HUES6 (cell line): ENCODE measurements at regions not wholly inside any gene's neighbourhood (a gene's known extent, or its start where the extent isn't known, plus 50 kb on each side); places are given as distances from the start of the nearest gene placed in this dataset.
"Not testable (repeated sequence)": the region's sequence is repeated elsewhere in the genome, so short reads cannot be mapped to it uniquely, and the experiment has no call there.

ENCODE experiments used
- H3K27ac ChIP-seq: 2 replicates; pipeline ENCODE4 v1.7.0; 2013; ENCODE audit warnings: low read depth, mild to moderate bottlenecking, low read length, inconsistent platforms
- H3K27me3 ChIP-seq: 2 replicates; pipeline ENCODE4 v1.6.1; 2013; ENCODE audit warnings: low read length; ENCODE audit not compliant: control insufficient read depth, insufficient read depth
- H3K36me3 ChIP-seq: 2 replicates; pipeline ENCODE4 v1.6.1; 2013; ENCODE audit warnings: low read length; ENCODE audit not compliant: control insufficient read depth, insufficient read depth
- H3K4me1 ChIP-seq: 2 replicates; pipeline ENCODE4 v1.6.1; 2013; ENCODE audit warnings: low read length; ENCODE audit not compliant: control insufficient read depth, insufficient read depth
- H3K4me3 ChIP-seq: 2 replicates; pipeline ENCODE4 v1.5.1; 2013; ENCODE audit warnings: low read depth, low read length
- H3K9ac ChIP-seq: one replicate; pipeline ENCODE4 v1.6.1; 2013; ENCODE audit warnings: mild to moderate bottlenecking, low read length
- H3K9me3 ChIP-seq: 2 replicates; pipeline ENCODE4 v1.6.1; 2013; ENCODE audit warnings: low read depth, low read length; ENCODE audit not compliant: control insufficient read depth, insufficient read depth

DNA sequence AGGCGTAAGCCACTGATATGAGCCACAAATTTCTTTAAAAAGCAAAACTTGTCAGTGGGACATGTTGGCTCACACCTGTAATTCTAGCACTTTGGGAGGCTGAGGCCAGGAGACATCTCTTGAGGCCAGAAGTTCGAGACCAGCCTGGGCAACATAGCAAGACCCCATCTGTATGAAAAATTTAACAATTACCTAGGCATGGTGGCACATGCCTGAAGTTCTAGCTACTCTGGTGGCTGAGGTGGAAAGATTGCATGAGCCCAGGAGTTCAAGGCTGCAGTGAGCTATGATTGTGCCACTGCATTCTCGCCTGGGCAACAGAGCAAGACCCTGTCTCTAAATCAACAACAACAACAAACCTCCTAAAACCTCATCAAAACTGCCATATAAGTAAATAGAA is 147.6 kb upstream of the BARHL2 start:
- H3K9ac ChIP-seq = no peak overlapping the region
- no peaks in the 10 kb centered on the region for H3K27me3 ChIP-seq
- no peak overlapping the region for H3K4me3 ChIP-seq
- H3K27ac ChIP-seq = no peak overlapping the region
- no peaks in the 10 kb centered on the region for H3K4me1 ChIP-seq
- H3K9me3 ChIP-seq = peaks cover 10% of the 10 kb centered on the region
- no peaks in the 10 kb centered on the region for H3K36me3 ChIP-seq

DNA sequence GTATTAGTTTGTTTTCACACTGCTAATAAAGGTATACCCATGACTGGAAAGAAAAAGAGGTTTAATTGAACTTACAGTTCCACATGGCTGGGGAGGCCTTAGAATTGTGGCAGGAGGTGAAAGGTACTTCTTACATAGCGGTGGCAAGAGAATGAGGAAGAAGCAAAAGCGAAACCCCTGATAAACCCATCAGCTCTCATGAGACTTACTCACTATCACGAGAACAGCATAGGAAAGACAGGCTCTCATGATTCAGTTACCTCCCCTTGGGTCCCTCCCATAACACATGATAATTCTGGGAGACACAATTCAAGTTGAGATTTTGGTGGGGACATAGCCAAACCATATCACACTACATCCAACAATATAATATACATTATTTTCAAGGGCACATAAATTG is 145.7 kb upstream of the BARHL2 start:
- no peak overlapping the region for H3K9ac ChIP-seq
- no peak overlapping the region for H3K27ac ChIP-seq
- H3K4me3 ChIP-seq = no peak overlapping the region

DNA sequence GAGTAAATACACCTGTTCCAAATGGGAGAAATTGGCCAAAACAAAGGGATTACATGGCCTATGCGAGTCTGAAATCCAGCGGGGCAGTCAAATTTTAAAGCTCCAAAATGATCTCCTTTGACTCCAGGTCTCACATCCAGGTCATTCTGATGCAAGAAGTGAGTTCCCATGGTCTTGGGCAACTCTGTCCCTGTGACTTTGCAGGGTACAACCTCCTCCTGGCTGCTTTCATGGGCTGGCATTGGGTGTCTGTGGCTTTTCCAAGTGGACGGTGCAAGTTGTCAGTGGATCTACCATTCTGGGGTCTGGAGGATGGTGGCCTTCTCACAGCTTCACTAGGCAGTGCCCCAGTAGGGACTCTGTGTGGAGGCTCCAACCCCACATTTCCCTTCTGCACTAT is 144.3 kb upstream of the BARHL2 start:
- H3K36me3 ChIP-seq, H3K27me3 ChIP-seq, H3K4me1 ChIP-seq, H3K27ac ChIP-seq, H3K4me3 ChIP-seq, H3K9ac ChIP-seq: not testable (repeated sequence)
- H3K9me3 ChIP-seq = peaks cover 10% of the 10 kb centered on the region

More for the DNA sequence above, 145.7 kb upstream of the BARHL2 start:
- Histone ChIP-seq H3K9me3 (peaks cover 10% of the 10 kb centered on the region), H3K4me1 (no peaks in the 10 kb centered on the region), H3K27me3 (no peaks in the 10 kb centered on the region), H3K36me3 (no peaks in the 10 kb centered on the region)

DNA sequence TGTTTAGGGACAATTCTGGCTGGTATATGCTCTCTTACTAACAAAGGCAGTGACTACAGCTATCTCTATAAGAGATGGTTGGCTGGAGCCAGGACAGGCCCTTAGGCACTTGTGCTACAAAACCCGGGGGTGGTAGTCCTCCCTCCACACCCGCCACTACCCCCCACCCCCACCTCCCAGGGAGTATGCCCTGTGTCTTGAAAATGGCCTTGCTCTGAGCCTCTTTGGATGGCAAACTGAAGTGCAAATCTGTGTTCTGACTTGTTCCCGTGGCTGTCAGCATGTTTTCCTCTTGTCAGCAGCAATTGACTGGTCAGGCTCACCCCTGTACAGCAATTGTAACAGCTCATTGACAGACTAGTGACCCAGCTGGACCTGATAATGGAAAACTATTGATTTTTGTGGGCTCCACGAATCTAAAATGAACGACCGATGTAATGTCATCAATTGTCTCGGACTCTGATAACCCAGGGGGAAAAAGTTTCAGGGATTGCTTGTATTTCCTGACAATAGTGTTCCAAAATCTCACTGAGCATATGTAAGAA is 139.4 kb upstream of the BARHL2 start:
- peaks cover 16% of the 10 kb centered on the region for H3K27me3 ChIP-seq
- no peak overlapping the region for H3K9ac ChIP-seq
- no peak overlapping the region for H3K27ac ChIP-seq
- 0 out of 2 replicates have a peak, but pooled peaks cover 3% of the 10 kb centered on the region for H3K4me1 ChIP-seq
- peaks cover 5% of the 10 kb centered on the region for H3K9me3 ChIP-seq
- no peak overlapping the region for H3K4me3 ChIP-seq
- H3K36me3 ChIP-seq = no peaks in the 10 kb centered on the region

DNA sequence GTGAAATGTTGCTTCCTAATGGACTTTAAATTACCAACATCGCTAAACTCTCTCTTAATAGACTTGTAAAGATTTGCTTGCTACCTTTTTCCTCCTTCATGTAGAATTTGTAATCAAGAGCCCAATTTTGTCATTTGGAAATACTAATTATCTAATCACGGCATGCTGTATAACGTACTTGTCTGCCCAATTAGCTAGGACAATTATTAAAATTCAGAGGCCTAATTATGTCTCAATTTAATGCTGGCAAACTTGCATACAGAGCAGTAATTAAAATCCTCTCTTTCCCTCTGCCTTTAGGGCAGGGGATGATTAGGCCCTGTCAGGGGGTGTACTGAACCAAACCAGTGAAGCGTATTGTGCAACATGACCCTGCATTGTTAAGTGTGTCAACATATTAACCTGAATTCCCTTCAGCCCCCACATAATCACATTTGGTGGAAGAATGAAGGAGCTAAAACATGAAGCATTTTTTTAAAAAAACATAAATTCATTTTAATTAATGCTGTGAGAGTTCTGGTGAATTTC is 137.4 kb upstream of the BARHL2 start:
- H3K9ac ChIP-seq = no peak overlapping the region

DNA sequence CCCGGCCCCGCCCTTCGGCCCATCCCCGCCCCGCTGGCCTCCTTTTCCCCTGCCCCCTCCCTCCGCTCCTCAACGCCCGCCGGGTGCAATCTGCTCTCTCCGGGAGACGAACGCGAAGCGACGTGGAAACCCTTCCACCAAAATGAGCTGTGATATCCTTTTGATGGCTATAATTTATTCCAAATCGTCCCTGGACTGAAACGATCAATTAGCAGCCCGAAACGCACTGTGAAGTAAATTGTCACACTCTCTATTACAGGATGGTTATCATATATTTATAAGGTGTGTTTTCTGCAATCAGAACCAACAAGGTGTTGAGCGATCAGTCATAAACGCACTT is 134.6 kb upstream of the BARHL2 start:
- no peak overlapping the region for H3K9ac ChIP-seq
- H3K9me3 ChIP-seq = no peaks in the 10 kb centered on the region
- H3K27ac ChIP-seq = no peak overlapping the region
- peak overlapping the region; percentile 55 for H3K4me3 ChIP-seq
- H3K36me3 ChIP-seq = no peaks in the 10 kb centered on the region
- 0 out of 2 replicates have a peak, but pooled peaks cover 3% of the 10 kb centered on the region for H3K4me1 ChIP-seq
- H3K27me3 ChIP-seq = peaks cover 43% of the 10 kb centered on the region

More for the DNA sequence above, 137.4 kb upstream of the BARHL2 start:
- no peaks in the 10 kb centered on the region for H3K36me3 ChIP-seq
- no peaks in the 10 kb centered on the region for H3K9me3 ChIP-seq
- no peak overlapping the region for H3K4me3 ChIP-seq
- H3K27ac ChIP-seq = no peak overlapping the region
- H3K27me3 ChIP-seq = peaks cover 35% of the 10 kb centered on the region
- 0 out of 2 replicates have a peak, but pooled peaks cover 3% of the 10 kb centered on the region for H3K4me1 ChIP-seq

DNA sequence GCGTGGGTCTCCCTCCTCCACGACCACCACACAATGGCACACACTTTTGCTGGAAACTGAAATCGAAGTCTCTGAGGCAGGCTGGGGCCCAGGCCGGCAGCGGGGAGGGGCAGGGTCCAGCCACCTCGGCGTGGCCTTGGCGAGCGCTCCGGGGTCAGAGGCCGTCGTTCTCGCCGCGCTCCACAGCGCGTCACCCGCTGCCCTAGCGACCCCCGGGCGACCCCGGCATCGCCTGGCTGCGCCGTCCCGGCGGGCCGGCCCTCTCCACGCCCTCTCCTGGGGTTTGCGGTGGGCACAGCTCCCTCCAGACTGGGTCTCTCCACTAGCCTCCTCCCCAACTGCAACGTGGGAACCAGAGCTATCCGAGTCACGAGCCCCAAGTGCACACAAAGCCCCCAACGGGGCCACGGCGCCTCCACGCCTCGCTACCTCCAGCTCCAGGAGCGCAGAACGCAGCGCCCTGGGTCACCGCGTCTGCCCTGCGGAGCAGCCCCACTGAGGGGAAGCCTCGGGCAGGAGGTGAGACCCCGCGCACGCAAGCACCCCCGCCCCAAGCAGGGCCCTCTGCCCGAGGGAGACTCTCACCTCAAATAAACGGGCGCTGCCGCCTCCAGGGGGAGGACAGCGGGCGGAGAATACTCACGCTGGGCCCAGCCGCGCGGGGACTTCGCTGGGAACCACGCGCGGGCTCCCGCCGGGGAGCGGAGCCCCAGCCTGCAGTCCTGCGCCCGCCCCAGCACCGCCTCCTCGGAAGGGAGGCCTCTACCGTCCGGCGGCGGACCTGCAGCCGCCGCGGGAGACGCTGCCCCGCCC is 134.0 kb upstream of the BARHL2 start:
- Histone ChIP-seq H3K4me1 (0 out of 2 replicates have a peak, but pooled peaks cover under 1% of the 10 kb centered on the region), H3K4me3 (peak overlapping the region; percentile 84), H3K27ac (no peak overlapping the region), H3K27me3 (peaks cover 43% of the 10 kb centered on the region), H3K9ac (peak overlapping the region; percentile 60), H3K36me3 (no peaks in the 10 kb centered on the region), H3K9me3 (no peaks in the 10 kb centered on the region)

DNA sequence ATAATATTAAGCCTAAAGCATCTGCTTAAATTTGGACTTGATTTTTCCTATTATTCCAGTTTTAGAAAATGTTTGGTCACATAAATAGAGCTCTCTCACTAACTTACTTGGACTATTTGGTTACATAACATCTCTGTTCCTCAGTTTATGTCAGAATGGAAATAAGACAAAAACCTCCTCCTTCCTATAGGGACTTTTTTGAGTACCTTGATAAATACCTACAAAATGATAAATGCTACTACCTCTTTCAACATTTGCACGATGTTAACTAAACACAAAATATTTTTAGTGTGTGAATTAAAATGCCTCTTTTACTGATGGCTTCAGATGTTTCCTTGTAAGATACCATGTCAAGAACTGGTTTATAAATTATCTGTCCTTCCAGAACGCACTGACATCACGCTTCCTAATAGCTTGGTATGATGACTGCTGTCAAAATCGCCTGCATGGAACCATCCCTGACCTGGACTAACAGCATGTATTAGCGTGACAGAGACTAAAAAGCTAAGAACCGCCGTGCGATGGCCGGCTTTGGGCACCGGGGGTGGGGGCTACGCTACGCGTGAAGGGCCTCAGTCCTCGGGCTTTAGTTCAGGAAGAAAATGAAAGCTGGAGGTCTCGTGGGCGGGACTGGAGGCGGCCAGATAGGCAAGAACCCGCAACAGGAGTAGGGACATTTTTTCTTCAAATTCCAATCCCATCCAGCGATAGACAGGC is 133.2 kb upstream of the BARHL2 start:
- peak overlapping the region; percentile 84 for H3K4me3 ChIP-seq
- H3K27me3 ChIP-seq = peaks cover 43% of the 10 kb centered on the region
- no peaks in the 10 kb centered on the region for H3K4me1 ChIP-seq
- H3K27ac ChIP-seq = no peak overlapping the region
- H3K9me3 ChIP-seq = no peaks in the 10 kb centered on the region
- no peaks in the 10 kb centered on the region for H3K36me3 ChIP-seq
- peak overlapping the region; percentile 60 for H3K9ac ChIP-seq

DNA sequence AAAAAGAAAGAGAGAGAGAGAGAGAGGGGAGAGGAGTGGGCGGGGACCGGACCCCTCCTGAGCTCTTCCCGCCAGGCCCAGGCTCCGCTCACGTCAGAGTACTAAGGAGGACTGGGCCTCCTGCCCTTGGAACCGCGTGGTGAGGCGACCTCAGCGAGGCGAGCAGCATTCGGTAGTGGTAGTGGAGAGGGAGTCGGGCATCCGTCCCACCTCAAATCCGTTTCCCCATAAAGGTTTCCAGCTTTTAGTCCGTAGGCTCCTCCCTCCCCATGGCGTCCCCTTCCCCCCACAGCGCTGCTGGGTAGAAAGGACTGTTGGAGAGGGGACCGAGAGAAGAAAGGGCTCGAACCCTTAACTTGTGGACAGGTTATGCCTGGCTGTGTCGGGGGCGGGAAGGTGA is 124.4 kb upstream of the BARHL2 start:
- H3K4me3 ChIP-seq = peak overlapping the region; percentile 35; the same call in 1 of the 2 replicates
- H3K27me3 ChIP-seq = peaks cover 66% of the 10 kb centered on the region; the same call in 1 of the 2 replicates
- no peaks in the 10 kb centered on the region for H3K36me3 ChIP-seq
- H3K27ac ChIP-seq = no peak overlapping the region
- H3K9me3 ChIP-seq = no peaks in the 10 kb centered on the region
- peaks cover 58% of the 10 kb centered on the region for H3K4me1 ChIP-seq
- H3K9ac ChIP-seq = no peak overlapping the region

DNA sequence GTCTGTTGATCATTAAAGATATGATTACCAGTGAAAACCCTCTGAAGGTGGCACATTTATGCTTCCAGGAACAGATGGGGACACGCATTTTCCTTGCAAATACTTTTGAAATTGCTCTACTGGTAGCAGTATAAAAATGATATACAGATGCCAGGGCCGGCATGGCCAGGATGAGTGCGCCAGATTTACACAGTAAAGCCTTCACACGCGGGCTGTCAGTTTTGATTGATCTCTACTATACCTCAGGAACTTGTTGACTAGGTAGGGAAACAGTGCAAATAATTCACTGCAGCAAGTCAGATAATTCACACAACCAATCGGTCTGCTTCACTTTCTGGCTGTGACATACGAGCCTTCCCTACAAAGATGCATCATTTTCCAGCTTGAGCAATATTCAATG is 123.2 kb upstream of the BARHL2 start:
- Histone ChIP-seq H3K27ac (no peak overlapping the region), H3K4me3 (no peak overlapping the region), H3K9me3 (no peaks in the 10 kb centered on the region), H3K9ac (no peak overlapping the region), H3K36me3 (no peaks in the 10 kb centered on the region), H3K4me1 (peaks cover 69% of the 10 kb centered on the region), H3K27me3 (peaks cover 77% of the 10 kb centered on the region; the same call in 1 of the 2 replicates)

DNA sequence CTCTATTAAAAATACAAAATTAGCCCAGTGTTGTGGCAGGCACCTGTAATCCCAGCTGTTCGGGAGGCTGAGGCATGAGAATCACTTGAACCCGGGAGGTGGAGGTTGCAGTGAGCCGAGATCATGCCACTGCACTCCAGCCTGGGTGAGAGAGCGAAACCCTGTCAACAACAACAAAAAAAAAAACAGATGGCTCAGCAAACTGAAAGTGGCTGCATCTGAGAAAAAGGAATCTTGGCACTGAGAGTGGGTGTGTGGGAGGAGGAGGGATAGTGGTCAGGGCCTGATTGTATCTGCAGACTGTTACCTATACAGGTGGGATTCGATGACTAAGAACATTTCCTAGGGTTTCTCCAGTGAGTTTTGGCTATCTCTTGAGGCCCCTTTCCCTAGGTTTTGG is 122.2 kb upstream of the BARHL2 start:
- Histone ChIP-seq H3K27ac (no peak overlapping the region), H3K27me3 (peaks cover 82% of the 10 kb centered on the region; the same call in 1 of the 2 replicates), H3K4me3 (no peak overlapping the region), H3K36me3 (no peaks in the 10 kb centered on the region), H3K9ac (no peak overlapping the region), H3K4me1 (peaks cover 79% of the 10 kb centered on the region), H3K9me3 (no peaks in the 10 kb centered on the region)
